ENCODE measurements at regions not wholly inside any gene's neighbourhood (a gene's known extent, or its start where the extent isn't known, plus 50 kb on each side); places are given as distances from the start of the nearest gene placed in this dataset.
"Not testable (repeated sequence)": the region's sequence is repeated elsewhere in the genome, so short reads cannot be mapped to it uniquely, and the experiment has no call there.

- TF ChIP-seq AKNA (CRISPR knock-in tag; IDR thresholded peaks at IDR 0.05; ENCODE audit: borderline replicate concordance) (no peak), SALL1 (CRISPR knock-in tag; IDR thresholded peaks at IDR 0.05) (no peak), ZNF619 (CRISPR knock-in tag; IDR thresholded peaks at IDR 0.05) (no peak), ZNF609 (CRISPR knock-in tag; IDR thresholded peaks at IDR 0.05; ENCODE audit: borderline replicate concordance) (no peak), SIX4 (CRISPR knock-in tag; IDR thresholded peaks at IDR 0.05) (no peak), ZNF512 (CRISPR knock-in tag; IDR thresholded peaks at IDR 0.05) (no peak)
Observed at GRCh38 chr18:59079264-59079663, 60.4 kb upstream of the SEC11C start (continued).

GRCh38 chr18:59079687-59080501 is 59.8 kb upstream of the SEC11C start:
- ATAC-seq; CTCF ChIA-PET (ENCODE audit: low intra/inter-chr PET ratio, low total read pairs); H3K27me3 ChIP-seq (ENCODE audit: control insufficient read depth in 1 of 2, insufficient read depth in 2 of 2, low read length in 2 of 2); H2AFZ ChIP-seq (ENCODE audit: low read length); H3K9me3 ChIP-seq (ENCODE audit: low read length); POLR2A ChIA-PET; H3K4me3 ChIP-seq (replicated peaks in 1 of 3; ENCODE audit: insufficient read depth in 1 of 3, low read depth in 2 of 3, low read length in 3 of 3); H3K79me2 ChIP-seq (ENCODE audit: insufficient read depth, low read length); H3K36me3 ChIP-seq (replicated peaks in 1 of 2; ENCODE audit: control insufficient read depth in 1 of 2, insufficient read depth in 2 of 2, low read length in 2 of 2); DNase-seq (ENCODE audit: low spot score); H3K4me2 ChIP-seq (ENCODE audit: low read depth, low read length); FAIRE-seq; H3K4me1 ChIP-seq (ENCODE audit: insufficient read depth, low read length); H4K20me1 ChIP-seq (ENCODE audit: insufficient read depth, low read length); H3K27ac ChIP-seq (ENCODE audit: extremely low read length, insufficient read depth, low read length); H3K9ac ChIP-seq (ENCODE audit: insufficient read depth, low read depth, low read length); BruUV-seq (replicated peaks): not testable (repeated sequence)
- 7% methylated on average over 7 of the region's 7 CpGs for WGBS (ENCODE audit: low lambda C conversion rate)
- in situ Hi-C loops (cut with HindIII; ENCODE audit: extremely low pct_ligation_motif_present, low pct_unique_long_range_greater_than_20kb) (loop anchor here (10.0 kb wide), 1 partner anchor 185 kb away; no protein-coding TSS in a partner anchor), intact Hi-C loops (cut with micrococcal nuclease; ENCODE audit: unreplicated experiment) (loop anchor here (5.0 kb wide), 2 partner anchors 227 to 1198 kb away; no protein-coding TSS in a partner anchor)

Measured in HepG2 (cell line).